ENCODE measurements at regions not wholly inside any gene's neighbourhood (a gene's known extent, or its start where the extent isn't known, plus 50 kb on each side); places are given as distances from the start of the nearest gene placed in this dataset.

- Histone ChIP-seq H3K27me3 (ENCODE audit: control insufficient read depth in 2 of 2, insufficient read depth in 1 of 2, low read length in 1 of 2) (no peaks in the 10 kb centered on the region), H3K4me3 (ENCODE audit: low read length in 2 of 2) (no peak overlapping the region), H3K4me1 (ENCODE audit: control insufficient read depth in 2 of 2, insufficient read depth in 2 of 2, low read length in 2 of 2) (no peaks in the 10 kb centered on the region), H3K9me3 (ENCODE audit: control insufficient read depth in 2 of 2, insufficient read depth in 1 of 2, low read length in 1 of 2) (peaks cover 1 to 6% of the 10 kb centered on the region in 2 donors), H3K36me3 (ENCODE audit: control insufficient read depth in 2 of 2, insufficient read depth in 2 of 2, low read length in 1 of 2) (no peaks in the 10 kb centered on the region), H3K27ac (ENCODE audit: low read depth in 1 of 2, low read length in 1 of 2) (no peak overlapping the region)
- WGBS: 61% methylated on average over 3 of the region's 3 CpGs
- DNase-seq (ENCODE audit: low read depth in 6 of 9, low spot score in 9 of 9): no peak
These were observed 497.5 kb upstream of the PBX1 start for GRCh38 chr1:164061528-164061927.

GRCh38 chr1:164064501-164064900 is 494.5 kb upstream of the PBX1 start:
- Histone ChIP-seq H3K27me3 (ENCODE audit: control insufficient read depth in 2 of 2, insufficient read depth in 1 of 2, low read length in 1 of 2) (no peaks in the 10 kb centered on the region), H3K27ac (ENCODE audit: low read depth in 1 of 2, low read length in 1 of 2) (no peak overlapping the region), H3K9me3 (ENCODE audit: control insufficient read depth in 2 of 2, insufficient read depth in 1 of 2, low read length in 1 of 2) (peaks cover 1 to 6% of the 10 kb centered on the region in 2 donors), H3K4me3 (ENCODE audit: low read length in 2 of 2) (no peak overlapping the region), H3K4me1 (ENCODE audit: control insufficient read depth in 2 of 2, insufficient read depth in 2 of 2, low read length in 2 of 2) (no peaks in the 10 kb centered on the region), H3K36me3 (ENCODE audit: control insufficient read depth in 2 of 2, insufficient read depth in 2 of 2, low read length in 1 of 2) (no peaks in the 10 kb centered on the region)
- WGBS: 90% methylated on average over 2 of the region's 2 CpGs
- DNase-seq (ENCODE audit: low read depth in 6 of 9, low spot score in 9 of 9): no peak

GRCh38 chr1:164071288-164071687 is 487.7 kb upstream of the PBX1 start:
- Histone ChIP-seq H3K36me3 (ENCODE audit: control insufficient read depth in 2 of 2, insufficient read depth in 2 of 2, low read length in 1 of 2) (no peaks in the 10 kb centered on the region), H3K9me3 (ENCODE audit: control insufficient read depth in 2 of 2, insufficient read depth in 1 of 2, low read length in 1 of 2) (no peaks in the 10 kb centered on the region), H3K27me3 (ENCODE audit: control insufficient read depth in 2 of 2, insufficient read depth in 1 of 2, low read length in 1 of 2) (no peaks in the 10 kb centered on the region), H3K27ac (ENCODE audit: low read depth in 1 of 2, low read length in 1 of 2) (no peak overlapping the region), H3K4me3 (ENCODE audit: low read length in 2 of 2) (no peak overlapping the region), H3K4me1 (ENCODE audit: control insufficient read depth in 2 of 2, insufficient read depth in 2 of 2, low read length in 2 of 2) (no peaks in the 10 kb centered on the region)
- 97% methylated on average over 2 of the region's 2 CpGs for WGBS
- no peak for DNase-seq (ENCODE audit: low read depth in 6 of 9, low spot score in 9 of 9)

GRCh38 chr1:164086832-164087231 is 472.2 kb upstream of the PBX1 start:
- Histone ChIP-seq H3K4me1 (ENCODE audit: control insufficient read depth in 2 of 2, insufficient read depth in 2 of 2, low read length in 2 of 2) (no peaks in the 10 kb centered on the region), H3K27me3 (ENCODE audit: control insufficient read depth in 2 of 2, insufficient read depth in 1 of 2, low read length in 1 of 2) (no peaks in the 10 kb centered on the region), H3K9me3 (ENCODE audit: control insufficient read depth in 2 of 2, insufficient read depth in 1 of 2, low read length in 1 of 2) (no peaks in the 10 kb centered on the region), H3K4me3 (ENCODE audit: low read length in 2 of 2) (no peak overlapping the region), H3K27ac (ENCODE audit: low read depth in 1 of 2, low read length in 1 of 2) (no peak overlapping the region), H3K36me3 (ENCODE audit: control insufficient read depth in 2 of 2, insufficient read depth in 2 of 2, low read length in 1 of 2) (no peaks in the 10 kb centered on the region)
- DNase-seq (ENCODE audit: low read depth in 6 of 9, low spot score in 9 of 9): no peak

GRCh38 chr1:164087906-164088453 is 471.0 kb upstream of the PBX1 start:
- H3K27ac ChIP-seq (ENCODE audit: low read depth in 1 of 2, low read length in 1 of 2): no peak overlapping the region
- WGBS: 61% methylated on average over 6 of the region's 6 CpGs
- H3K4me3 ChIP-seq (ENCODE audit: low read length in 2 of 2): no peak overlapping the region
- H3K36me3 ChIP-seq (ENCODE audit: control insufficient read depth in 2 of 2, insufficient read depth in 2 of 2, low read length in 1 of 2): no peaks in the 10 kb centered on the region
- H3K9me3 ChIP-seq (ENCODE audit: control insufficient read depth in 2 of 2, insufficient read depth in 1 of 2, low read length in 1 of 2): no peaks in the 10 kb centered on the region
- no peaks in the 10 kb centered on the region for H3K27me3 ChIP-seq (ENCODE audit: control insufficient read depth in 2 of 2, insufficient read depth in 1 of 2, low read length in 1 of 2)
- DNase-seq (ENCODE audit: low read depth in 6 of 9, low spot score in 9 of 9): no peak
- no peaks in the 10 kb centered on the region for H3K4me1 ChIP-seq (ENCODE audit: control insufficient read depth in 2 of 2, insufficient read depth in 2 of 2, low read length in 2 of 2)

GRCh38 chr1:164092603-164093353 is 466.2 kb upstream of the PBX1 start:
- 86% methylated on average over 4 of the region's 4 CpGs for WGBS
- H3K9me3 ChIP-seq (ENCODE audit: control insufficient read depth in 2 of 2, insufficient read depth in 1 of 2, low read length in 1 of 2): no peaks in the 10 kb centered on the region
- no peak overlapping the region for H3K27ac ChIP-seq (ENCODE audit: low read depth in 1 of 2, low read length in 1 of 2)
- H3K36me3 ChIP-seq (ENCODE audit: control insufficient read depth in 2 of 2, insufficient read depth in 2 of 2, low read length in 1 of 2): no peaks in the 10 kb centered on the region
- H3K4me1 ChIP-seq (ENCODE audit: control insufficient read depth in 2 of 2, insufficient read depth in 2 of 2, low read length in 2 of 2): no peaks in the 10 kb centered on the region
- no peak overlapping the region for H3K4me3 ChIP-seq (ENCODE audit: low read length in 2 of 2)
- no peak for DNase-seq (ENCODE audit: low read depth in 6 of 9, low spot score in 9 of 9)
- H3K27me3 ChIP-seq (ENCODE audit: control insufficient read depth in 2 of 2, insufficient read depth in 1 of 2, low read length in 1 of 2): no peaks in the 10 kb centered on the region

- Histone ChIP-seq H3K9me3 (ENCODE audit: control insufficient read depth in 2 of 2, insufficient read depth in 1 of 2, low read length in 1 of 2) (no peaks in the 10 kb centered on the region), H3K27me3 (ENCODE audit: control insufficient read depth in 2 of 2, insufficient read depth in 1 of 2, low read length in 1 of 2) (no peaks in the 10 kb centered on the region), H3K4me1 (ENCODE audit: control insufficient read depth in 2 of 2, insufficient read depth in 2 of 2, low read length in 2 of 2) (no peaks in the 10 kb centered on the region), H3K27ac (ENCODE audit: low read depth in 1 of 2, low read length in 1 of 2) (no peak overlapping the region), H3K4me3 (ENCODE audit: low read length in 2 of 2) (no peak overlapping the region), H3K36me3 (ENCODE audit: control insufficient read depth in 2 of 2, insufficient read depth in 2 of 2, low read length in 1 of 2) (no peaks in the 10 kb centered on the region)
- no peak for DNase-seq (ENCODE audit: low read depth in 6 of 9, low spot score in 9 of 9)
- WGBS: 93% methylated on average over 2 of the region's 2 CpGs
These were observed 465.4 kb upstream of the PBX1 start for GRCh38 chr1:164093543-164093942.

GRCh38 chr1:164101802-164102201 is 457.2 kb upstream of the PBX1 start:
- Histone ChIP-seq H3K27ac (ENCODE audit: low read depth in 1 of 2, low read length in 1 of 2) (no peak overlapping the region), H3K36me3 (ENCODE audit: control insufficient read depth in 2 of 2, insufficient read depth in 2 of 2, low read length in 1 of 2) (no peaks in the 10 kb centered on the region), H3K4me3 (ENCODE audit: low read length in 2 of 2) (no peak overlapping the region), H3K4me1 (ENCODE audit: control insufficient read depth in 2 of 2, insufficient read depth in 2 of 2, low read length in 2 of 2) (no peaks in the 10 kb centered on the region), H3K9me3 (ENCODE audit: control insufficient read depth in 2 of 2, insufficient read depth in 1 of 2, low read length in 1 of 2) (no peaks in the 10 kb centered on the region), H3K27me3 (ENCODE audit: control insufficient read depth in 2 of 2, insufficient read depth in 1 of 2, low read length in 1 of 2) (no peaks in the 10 kb centered on the region)
- no peak for DNase-seq (ENCODE audit: low read depth in 6 of 9, low spot score in 9 of 9)
- WGBS: 94% methylated on average over 2 of the region's 2 CpGs

GRCh38 chr1:164131949-164132348 is 427.0 kb upstream of the PBX1 start:
- WGBS: 89% methylated on average over 1 of the region's 1 CpG
- H3K27ac ChIP-seq (ENCODE audit: low read depth in 1 of 2, low read length in 1 of 2): no peak overlapping the region
- H3K36me3 ChIP-seq (ENCODE audit: control insufficient read depth in 2 of 2, insufficient read depth in 2 of 2, low read length in 1 of 2): no peaks in the 10 kb centered on the region
- H3K4me3 ChIP-seq (ENCODE audit: low read length in 2 of 2): no peak overlapping the region
- no peaks in the 10 kb centered on the region for H3K4me1 ChIP-seq (ENCODE audit: control insufficient read depth in 2 of 2, insufficient read depth in 2 of 2, low read length in 2 of 2)
- no peaks in the 10 kb centered on the region for H3K27me3 ChIP-seq (ENCODE audit: control insufficient read depth in 2 of 2, insufficient read depth in 1 of 2, low read length in 1 of 2)
- H3K9me3 ChIP-seq (ENCODE audit: control insufficient read depth in 2 of 2, insufficient read depth in 1 of 2, low read length in 1 of 2): no peaks in the 10 kb centered on the region
- no peak for DNase-seq (ENCODE audit: low read depth in 6 of 9, low spot score in 9 of 9)

Measured in thymus (tissue), 11 donors.